ENCODE measurements at regions not wholly inside any gene's neighbourhood (a gene's known extent, or its start where the extent isn't known, plus 50 kb on each side); places are given as distances from the start of the nearest gene placed in this dataset.

DNA sequence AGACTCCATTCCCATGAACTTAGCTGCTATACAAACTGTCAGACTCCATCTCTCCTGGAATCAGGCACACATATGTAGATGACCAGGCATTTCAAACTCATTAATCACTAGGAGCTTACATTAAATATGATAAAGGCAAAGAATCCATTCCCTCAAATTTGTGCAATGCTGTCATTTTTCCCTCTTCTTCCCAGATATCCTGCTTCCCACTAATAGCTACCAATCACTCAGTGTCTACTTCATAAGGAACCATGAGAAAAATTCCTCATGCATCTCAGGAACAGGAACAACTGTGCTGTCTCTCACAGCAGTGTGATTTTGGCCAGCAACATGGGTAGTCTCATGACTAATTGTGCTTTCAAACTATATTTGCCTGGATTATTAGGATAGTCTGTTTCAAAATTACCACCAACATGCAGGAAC lies 133.9 kb downstream of the DKK1 start:
- no peak for DNase-seq (ENCODE audit: low read depth, low spot score)
- in situ Hi-C loops (cut with HindIII; ENCODE audit: low sequenced_read_pairs): no loop called here
- no peak for TF ChIP-seq CTCF (IDR thresholded peaks at IDR 0.05; ENCODE audit: low read depth, low read length)

GRCh38 chr10:52450762-52451291 lies 136.7 kb downstream of the DKK1 start:
- TF ChIP-seq CTCF (IDR thresholded peaks at IDR 0.05; ENCODE audit: low read depth, low read length): no peak
- no peak overlapping the region for H3K4me3 ChIP-seq (ENCODE audit: low read depth, low read length)
- DNase-seq (ENCODE audit: low read depth, low spot score): no peak
- in situ Hi-C loops (cut with HindIII; ENCODE audit: low sequenced_read_pairs): no loop called here

More for the DNA sequence above, 133.9 kb downstream of the DKK1 start:
- H3K4me3 ChIP-seq (ENCODE audit: low read depth, low read length): no peak overlapping the region

- no peak overlapping the region for H3K4me3 ChIP-seq (ENCODE audit: low read depth, low read length)
- no peak for TF ChIP-seq CTCF (IDR thresholded peaks at IDR 0.05; ENCODE audit: low read depth, low read length)
- DNase-seq (ENCODE audit: low read depth, low spot score): peak; percentile 13
- in situ Hi-C loops (cut with HindIII; ENCODE audit: low sequenced_read_pairs): no loop called here
Observed at GRCh38 chr10:52451817-52452216, 137.7 kb downstream of the DKK1 start.

GRCh38 chr10:52452600-52453493 lies 138.8 kb downstream of the DKK1 start:
- no peak for TF ChIP-seq CTCF (IDR thresholded peaks at IDR 0.05; ENCODE audit: low read depth, low read length)
- DNase-seq (ENCODE audit: low read depth, low spot score): no peak
- in situ Hi-C loops (cut with HindIII; ENCODE audit: low sequenced_read_pairs): no loop called here
- H3K4me3 ChIP-seq (ENCODE audit: low read depth, low read length): no peak overlapping the region

- no peak for TF ChIP-seq CTCF (IDR thresholded peaks at IDR 0.05; ENCODE audit: low read depth, low read length)
- in situ Hi-C loops (cut with HindIII; ENCODE audit: low sequenced_read_pairs): no loop called here
- DNase-seq (ENCODE audit: low read depth, low spot score): no peak
- H3K4me3 ChIP-seq (ENCODE audit: low read depth, low read length): no peak overlapping the region
Observed at GRCh38 chr10:52453501-52453900, 139.4 kb downstream of the DKK1 start.

- in situ Hi-C loops (cut with HindIII; ENCODE audit: low sequenced_read_pairs): no loop called here
- no peak for TF ChIP-seq CTCF (IDR thresholded peaks at IDR 0.05; ENCODE audit: low read depth, low read length)
- no peak for DNase-seq (ENCODE audit: low read depth, low spot score)
- no peak overlapping the region for H3K4me3 ChIP-seq (ENCODE audit: low read depth, low read length)
Observed at GRCh38 chr10:52454491-52454890, 140.4 kb downstream of the DKK1 start.
